CD4-positive, alpha-beta T cell treated with Interleukin-21 for 1 hour (primary cell): ENCODE measurements at regions not wholly inside any gene's neighbourhood (a gene's known extent, or its start where the extent isn't known, plus 50 kb on each side); places are given as distances from the start of the nearest gene placed in this dataset.

Experiments
- DNase-seq: peaks from one replicate; pipeline ENCODE4 v3.0.0-alpha.2; 2020

DNA sequence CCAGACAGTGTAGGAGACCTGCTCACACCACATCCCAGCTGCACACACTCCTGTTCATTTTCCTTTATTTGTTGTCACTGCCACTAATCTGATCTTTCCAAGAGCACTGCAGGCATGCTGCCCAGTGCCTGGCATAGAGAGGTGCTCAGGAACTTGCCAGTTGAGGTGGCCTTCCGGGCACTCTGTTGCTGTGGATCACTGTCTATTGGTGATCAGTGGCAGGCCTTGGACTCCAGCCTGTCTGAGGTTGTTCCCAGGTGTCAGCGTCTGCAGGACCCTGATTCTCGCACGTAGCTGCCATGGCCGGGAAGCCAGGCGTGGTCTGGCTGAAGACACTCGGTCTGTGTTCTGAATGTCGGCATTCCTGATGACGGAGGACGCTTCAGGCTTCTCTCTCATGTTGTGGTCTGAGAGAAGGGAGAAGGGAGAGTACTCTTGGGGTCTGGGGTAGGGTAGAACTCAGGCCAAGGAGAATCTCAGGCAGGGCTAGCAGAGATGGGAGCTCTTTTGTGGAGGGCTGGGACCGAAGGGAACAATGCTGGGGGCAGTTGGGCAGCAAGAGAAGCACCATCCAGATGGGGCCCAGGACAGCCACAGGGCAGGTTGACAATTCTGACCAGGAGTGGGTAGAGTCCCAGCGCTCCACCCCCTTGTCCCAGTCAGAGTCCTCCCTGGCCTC is 240.9 kb downstream of the MYCN start:
- no peak for DNase-seq

DNA sequence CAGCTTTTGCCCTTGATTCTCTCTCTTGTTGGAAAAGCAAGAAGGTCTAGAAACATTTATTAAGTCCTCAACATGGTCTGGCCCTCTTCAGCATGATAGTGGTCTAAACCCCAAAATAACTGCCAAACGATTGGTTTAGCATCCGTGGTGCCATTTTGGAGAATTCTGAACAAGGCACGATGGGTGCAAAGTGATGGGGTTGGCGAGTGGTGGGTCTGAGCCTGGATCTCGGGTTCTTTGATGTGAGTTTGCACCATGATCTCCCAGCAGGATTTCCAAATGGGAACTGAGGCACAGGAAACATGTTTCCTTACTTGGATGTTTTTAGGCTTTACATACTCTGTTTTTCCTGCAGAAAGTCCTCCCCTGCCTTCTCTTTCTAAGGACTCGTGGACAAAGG is 240.3 kb downstream of the MYCN start:
- no peak for DNase-seq

DNA sequence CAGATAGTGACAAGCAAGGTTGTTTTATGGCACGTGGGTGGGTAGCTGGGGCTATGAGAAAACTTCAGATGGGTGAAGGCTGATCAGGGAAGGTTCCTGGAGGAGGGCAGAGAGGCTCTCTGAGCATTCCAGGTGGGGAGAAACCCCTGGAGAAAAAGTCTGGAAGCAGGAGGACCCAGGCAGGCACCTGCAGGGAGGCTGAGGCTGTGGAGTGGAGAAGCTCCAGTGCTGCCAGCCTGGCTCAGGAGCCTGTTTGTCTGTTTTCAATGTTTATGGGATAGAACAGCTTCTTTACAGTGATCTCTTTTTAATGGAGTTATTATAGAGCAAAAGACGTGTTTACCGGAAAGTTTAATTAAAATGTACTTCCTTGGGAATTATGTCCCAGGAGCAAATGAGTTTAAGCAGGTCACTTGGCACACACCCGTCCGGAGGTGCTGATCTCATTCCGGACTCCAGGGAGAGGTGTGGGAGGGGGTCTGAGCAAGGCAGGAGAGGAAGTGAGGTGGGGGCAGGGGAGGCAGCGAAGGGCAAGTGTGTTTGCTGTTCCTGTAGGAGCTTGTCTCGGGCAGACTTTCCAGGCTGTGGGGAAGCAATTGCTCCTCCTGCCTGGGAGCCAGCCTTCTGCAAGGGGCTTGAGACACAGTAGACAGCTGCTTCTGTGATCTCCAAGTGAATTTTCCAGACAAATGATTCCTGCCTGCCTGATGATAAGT is 239.5 kb downstream of the MYCN start:
- DNase-seq: no peak

- no peak for DNase-seq
These were observed 238.3 kb downstream of the MYCN start for GRCh38 chr2:16178551-16179130.

DNA sequence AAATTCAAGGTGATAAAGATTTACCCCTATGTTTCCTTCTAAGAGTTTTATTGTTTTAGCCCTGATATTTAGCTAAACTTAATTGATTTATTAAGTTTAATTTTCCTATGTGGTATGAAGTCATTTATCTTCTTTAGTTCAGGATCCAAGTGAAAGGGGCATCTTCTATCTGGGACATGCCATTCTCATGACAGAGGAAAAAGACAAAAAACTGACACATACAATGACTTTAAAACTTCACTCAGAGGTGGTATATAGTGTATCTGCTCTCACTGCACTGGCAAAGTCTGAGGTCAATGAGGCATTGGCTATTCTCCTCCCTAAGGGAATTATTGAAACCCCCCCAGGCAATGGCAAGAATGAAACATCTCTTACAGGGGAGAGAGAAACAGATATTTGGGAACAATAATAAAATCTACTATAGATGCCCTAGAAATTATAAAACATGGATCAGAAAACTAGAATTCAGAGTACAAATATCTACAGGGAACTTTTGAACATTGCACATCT is 237.4 kb downstream of the MYCN start:
- no peak for DNase-seq

GRCh38 chr2:16176971-16177480 is 236.7 kb downstream of the MYCN start:
- no peak for DNase-seq

GRCh38 chr2:16175247-16175825 is 235.0 kb downstream of the MYCN start:
- DNase-seq: no peak

GRCh38 chr2:16174693-16175045 is 234.3 kb downstream of the MYCN start:
- no peak for DNase-seq

DNA sequence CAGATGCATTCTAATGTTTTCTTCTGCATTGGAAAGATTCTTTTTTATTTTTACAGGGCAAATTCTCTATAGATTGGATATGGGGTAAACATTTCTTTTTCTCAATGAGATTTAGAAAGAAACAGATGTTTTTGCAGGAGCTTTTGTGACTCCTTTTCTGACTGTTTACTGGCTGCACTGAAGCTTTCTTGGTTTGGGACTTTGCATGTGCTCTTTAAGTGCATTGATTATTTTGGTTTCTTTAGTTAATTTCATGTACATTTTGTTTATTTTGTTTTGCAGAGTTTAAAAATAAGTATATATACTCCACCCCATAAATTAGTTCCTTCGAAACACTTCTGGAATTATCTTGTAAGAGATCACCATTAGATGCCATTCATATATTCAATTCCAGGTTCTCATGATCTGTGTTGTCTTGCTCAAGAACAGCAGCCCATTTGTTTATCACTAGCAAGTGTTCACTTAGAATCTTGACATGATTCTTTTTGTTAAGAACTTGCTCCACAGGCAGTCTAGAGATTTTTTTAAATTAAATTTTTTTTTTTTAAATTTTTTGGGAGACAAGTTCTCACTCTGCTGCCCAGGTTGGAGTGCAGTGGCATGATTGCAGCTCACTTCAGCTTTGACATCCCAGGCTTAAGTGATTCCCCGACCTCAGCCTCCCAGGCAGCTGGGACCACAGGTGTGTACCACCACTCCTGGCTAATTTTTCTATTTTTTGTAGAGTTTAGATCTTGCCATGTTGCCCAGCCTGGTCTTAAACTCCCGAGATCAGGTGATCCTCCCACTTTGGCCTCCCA is 233.7 kb downstream of the MYCN start:
- DNase-seq: no peak

GRCh38 chr2:16172324-16173175 is 232.2 kb downstream of the MYCN start:
- no peak for DNase-seq

GRCh38 chr2:16171425-16171920 is 231.1 kb downstream of the MYCN start:
- DNase-seq: no peak

- DNase-seq: no peak
These were observed 230.5 kb downstream of the MYCN start for GRCh38 chr2:16170675-16171424.

- no peak for DNase-seq
These were observed 229.1 kb downstream of the MYCN start for GRCh38 chr2:16169381-16169960.

DNA sequence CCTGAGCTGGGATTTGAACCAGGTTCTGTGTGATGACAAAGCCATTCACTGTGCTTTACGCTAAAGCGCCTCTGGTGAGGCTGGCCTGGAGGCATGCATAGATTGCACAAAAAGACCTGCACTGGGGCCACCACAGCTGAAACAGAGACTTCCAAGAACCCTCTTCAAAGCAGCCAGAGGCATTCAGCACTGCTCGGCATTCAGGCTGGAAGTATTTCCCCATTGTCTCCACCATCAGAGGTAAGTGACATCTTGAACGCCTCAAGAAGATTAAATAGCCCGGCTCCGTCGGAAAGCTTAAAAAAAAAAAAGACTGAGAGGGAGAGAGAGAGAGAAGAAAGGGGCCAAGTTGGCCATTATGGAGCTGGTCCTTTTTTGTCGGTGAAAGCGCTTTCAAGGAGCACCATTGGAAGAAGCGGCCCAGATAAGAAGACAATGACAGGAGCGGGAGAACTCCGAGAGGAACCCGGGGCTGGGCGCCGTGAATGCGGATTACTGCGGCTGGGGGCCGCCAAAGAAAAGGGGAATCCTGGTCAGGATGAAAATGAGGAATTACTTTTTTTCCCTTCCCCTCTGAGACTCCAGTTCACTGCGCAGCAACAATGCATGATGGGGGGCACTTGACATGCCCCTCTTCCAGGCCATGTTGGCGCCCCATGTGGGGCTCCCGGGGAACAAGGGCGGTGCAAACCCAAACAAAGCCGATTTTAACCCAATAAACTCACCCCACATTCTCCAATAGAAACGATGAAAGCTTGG is 228.3 kb downstream of the MYCN start:
- DNase-seq: no peak

GRCh38 chr2:16167870-16168426 is 227.6 kb downstream of the MYCN start:
- DNase-seq: no peak

DNA sequence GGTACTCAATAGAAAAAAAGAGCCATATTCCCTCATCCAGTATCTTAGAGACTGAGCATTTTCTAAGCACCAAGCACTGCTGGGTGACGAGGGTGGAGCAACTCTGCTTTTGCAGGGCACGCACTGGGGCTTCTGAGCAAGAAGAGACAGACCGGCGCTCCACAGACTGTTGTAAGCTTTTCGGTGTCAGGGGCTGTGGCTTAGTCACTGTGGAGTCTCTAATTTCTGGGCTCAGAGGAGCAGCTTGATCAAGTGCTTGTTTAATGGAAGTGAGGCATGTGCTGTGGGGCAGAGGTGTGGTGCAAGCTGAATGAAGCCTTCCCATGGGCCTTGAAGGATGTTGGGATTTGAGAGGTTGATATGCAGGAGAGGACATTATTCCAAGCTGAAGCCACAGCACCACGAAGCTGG is 227.1 kb downstream of the MYCN start:
- DNase-seq: no peak

- no peak for DNase-seq
These were observed 226.1 kb downstream of the MYCN start for GRCh38 chr2:16166327-16166981.

DNA sequence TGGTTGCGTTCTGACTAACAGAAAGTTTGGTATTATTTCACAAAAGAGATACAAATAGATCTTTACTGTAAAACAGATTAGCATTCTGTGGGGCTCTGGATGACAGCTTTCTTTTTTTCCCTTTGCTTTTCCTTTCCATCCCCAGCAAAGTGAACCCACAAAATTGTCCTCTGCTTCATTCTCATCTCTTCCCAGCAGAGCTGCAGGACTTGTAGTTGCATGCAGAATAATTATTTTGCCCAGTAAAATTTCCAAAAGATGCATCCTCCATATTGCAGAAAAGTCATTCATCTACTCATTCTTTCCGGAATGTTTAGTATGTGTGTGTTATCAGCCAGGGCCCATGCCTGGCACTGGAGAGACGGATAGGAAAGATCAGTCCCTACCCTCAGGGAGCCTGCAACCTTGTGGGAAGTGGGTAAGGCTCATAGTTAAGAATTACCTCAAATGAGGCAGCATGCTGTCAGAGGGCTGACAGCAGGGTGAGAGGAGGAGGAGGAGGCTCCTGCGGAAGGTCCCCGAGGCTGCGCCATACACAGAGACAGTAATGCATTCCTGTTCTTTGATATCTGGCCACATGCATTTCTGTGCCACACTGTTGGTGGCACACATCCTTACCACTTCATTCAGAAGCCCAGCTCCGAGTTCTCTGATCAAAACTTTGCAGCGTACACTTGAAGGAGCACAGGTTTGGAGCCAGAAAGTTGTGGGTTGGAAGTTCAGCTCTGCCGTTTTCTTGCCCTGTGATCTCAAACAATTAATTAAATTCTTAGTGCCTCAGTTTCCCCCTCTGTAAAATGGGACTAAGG is 225.4 kb downstream of the MYCN start:
- DNase-seq: no peak
